ENCODE measurements at regions not wholly inside any gene's neighbourhood (a gene's known extent, or its start where the extent isn't known, plus 50 kb on each side); places are given as distances from the start of the nearest gene placed in this dataset.

GRCh38 chr16:35182943-35183550, 1723.6 kb downstream of the TP53TG3F start:
- TF ChIP-seq, protein P1, sequence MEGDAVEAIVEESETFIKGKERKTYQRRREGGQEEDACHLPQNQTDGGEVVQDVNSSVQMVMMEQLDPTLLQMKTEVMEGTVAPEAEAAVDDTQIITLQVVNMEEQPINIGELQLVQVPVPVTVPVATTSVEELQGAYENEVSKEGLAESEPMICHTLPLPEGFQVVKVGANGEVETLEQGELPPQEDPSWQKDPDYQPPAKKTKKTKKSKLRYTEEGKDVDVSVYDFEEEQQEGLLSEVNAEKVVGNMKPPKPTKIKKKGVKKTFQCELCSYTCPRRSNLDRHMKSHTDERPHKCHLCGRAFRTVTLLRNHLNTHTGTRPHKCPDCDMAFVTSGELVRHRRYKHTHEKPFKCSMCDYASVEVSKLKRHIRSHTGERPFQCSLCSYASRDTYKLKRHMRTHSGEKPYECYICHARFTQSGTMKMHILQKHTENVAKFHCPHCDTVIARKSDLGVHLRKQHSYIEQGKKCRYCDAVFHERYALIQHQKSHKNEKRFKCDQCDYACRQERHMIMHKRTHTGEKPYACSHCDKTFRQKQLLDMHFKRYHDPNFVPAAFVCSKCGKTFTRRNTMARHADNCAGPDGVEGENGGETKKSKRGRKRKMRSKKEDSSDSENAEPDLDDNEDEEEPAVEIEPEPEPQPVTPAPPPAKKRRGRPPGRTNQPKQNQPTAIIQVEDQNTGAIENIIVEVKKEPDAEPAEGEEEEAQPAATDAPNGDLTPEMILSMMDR (IDR thresholded peaks at IDR 0.05; ENCODE audit: insufficient read depth, low read length, severe bottlenecking), result no peak
- H3K4me3 ChIP-seq (ENCODE audit: low read depth, low read length), result no peak overlapping the region
- no peaks in the 10 kb centered on the region for H3K36me3 ChIP-seq (ENCODE audit: control insufficient read depth, insufficient read depth, low read length)
- H3K27me3 ChIP-seq (ENCODE audit: control insufficient read depth, insufficient read depth, low read length), result no peaks in the 10 kb centered on the region
- DNase-seq (ENCODE audit: low read depth) (no peak), FAIRE-seq (no peak)

DNA sequence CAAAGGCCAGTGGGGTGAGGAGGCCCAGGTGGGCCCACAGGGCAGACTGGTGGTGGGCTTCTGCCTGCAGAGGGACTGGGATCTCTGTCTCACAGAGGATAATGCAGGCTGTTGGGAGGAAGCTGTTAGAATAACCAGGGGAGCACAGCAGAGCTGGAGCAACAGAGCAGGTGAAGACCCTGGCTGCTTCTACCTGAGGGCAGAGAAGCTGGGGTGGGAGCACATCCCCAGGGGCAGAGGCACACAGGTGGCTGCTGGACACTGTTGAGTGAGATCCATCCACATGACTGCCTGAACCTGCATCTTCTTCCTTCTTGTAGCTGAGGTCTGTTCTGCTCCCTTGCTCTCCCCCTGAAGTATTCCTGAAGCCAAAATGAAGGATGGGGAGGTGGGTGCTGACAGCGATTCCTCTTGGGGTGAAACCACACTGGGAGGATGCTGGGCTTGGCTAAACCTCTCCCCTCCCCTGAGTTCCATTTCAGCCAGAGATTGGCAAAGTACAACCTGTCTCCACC, 1725.0 kb downstream of the TP53TG3F start:
- DNase-seq (ENCODE audit: low read depth) (no peak), FAIRE-seq (no peak)
- Histone ChIP-seq H3K36me3 (ENCODE audit: control insufficient read depth, insufficient read depth, low read length) (no peaks in the 10 kb centered on the region), H3K4me3 (ENCODE audit: low read depth, low read length) (no peak overlapping the region), H3K27me3 (ENCODE audit: control insufficient read depth, insufficient read depth, low read length) (no peaks in the 10 kb centered on the region)
- TF ChIP-seq, protein P1 (IDR thresholded peaks at IDR 0.05; ENCODE audit: insufficient read depth, low read length, severe bottlenecking), result no peak

DNA sequence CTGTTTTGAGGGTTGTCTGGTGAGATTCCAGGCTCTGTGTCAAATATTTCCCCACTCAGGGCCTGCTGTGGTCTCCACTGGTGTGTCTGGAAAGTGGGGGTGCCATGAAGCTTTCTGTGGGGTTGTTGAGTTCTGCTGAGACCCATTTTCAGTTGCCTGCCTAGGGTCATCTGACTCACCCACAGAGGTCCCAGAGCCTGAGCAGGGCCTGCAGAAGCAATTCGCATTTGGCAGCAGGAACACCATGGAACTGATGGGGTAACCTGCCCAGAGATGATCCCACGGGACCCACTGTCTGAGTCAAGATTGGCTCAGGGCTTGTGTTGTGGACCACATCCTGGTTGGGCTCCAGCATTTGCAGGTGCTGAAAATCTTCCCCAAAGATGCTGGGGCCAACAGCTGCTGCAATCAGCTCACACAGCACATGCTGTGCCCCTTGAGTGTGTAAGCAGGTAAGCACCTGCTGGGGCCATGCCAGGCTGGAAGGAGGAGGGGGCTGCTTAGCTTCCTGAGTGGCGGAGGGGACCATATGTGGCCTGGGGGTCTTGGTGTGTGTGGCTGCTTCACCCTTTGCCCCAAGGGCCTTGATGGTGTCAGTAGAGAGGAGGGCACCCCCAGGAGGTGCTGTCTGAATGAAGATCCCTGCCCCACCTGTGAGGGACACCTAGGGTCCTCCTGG, 1726.1 kb downstream of the TP53TG3F start:
- no peak for FAIRE-seq
- Histone ChIP-seq H3K27me3 (ENCODE audit: control insufficient read depth, insufficient read depth, low read length) (no peaks in the 10 kb centered on the region), H3K36me3 (ENCODE audit: control insufficient read depth, insufficient read depth, low read length) (no peaks in the 10 kb centered on the region), H3K4me3 (ENCODE audit: low read depth, low read length) (no peak overlapping the region)
- TF ChIP-seq, protein P1 (IDR thresholded peaks at IDR 0.05; ENCODE audit: insufficient read depth, low read length, severe bottlenecking), result no peak
- no peak for DNase-seq (ENCODE audit: low read depth)

DNA sequence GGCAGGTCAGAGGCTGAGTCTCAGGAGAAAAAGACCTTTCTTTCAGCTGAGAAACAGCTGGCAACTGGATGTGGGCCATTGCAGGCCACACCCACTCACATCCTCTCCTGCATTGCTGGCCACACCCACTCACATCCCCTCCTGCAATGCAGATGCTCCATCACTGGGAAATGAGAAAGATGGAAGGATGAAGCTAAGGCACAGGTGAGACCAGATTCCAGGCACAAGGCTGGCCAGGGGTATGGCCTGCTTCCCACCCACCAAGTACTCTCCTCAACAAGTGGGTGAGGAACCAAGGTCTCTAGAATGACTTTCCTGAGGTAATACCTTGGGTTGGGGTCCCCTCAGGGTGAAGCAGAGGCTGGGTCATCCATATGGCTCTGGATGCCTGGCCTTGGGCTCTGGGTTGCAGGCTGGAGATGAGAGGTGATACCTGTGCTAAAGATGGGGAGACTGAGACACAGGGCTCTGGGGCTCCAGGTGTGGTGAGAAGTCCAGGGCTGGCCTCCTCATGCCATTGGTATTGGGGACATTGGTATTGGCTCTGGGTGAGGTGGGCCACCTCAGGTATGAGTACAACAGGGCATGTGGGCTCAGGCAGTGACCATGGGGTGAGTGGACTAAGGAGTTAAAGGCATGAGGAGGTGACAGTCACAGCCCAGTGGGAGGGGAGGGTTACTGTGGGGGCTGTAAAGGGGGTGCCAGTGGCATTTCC, 1726.8 kb downstream of the TP53TG3F start:
- H3K27me3 ChIP-seq (ENCODE audit: control insufficient read depth, insufficient read depth, low read length), result no peaks in the 10 kb centered on the region
- H3K4me3 ChIP-seq (ENCODE audit: low read depth, low read length), result no peak overlapping the region
- no peak for FAIRE-seq
- DNase-seq (ENCODE audit: low read depth), result no peak
- TF ChIP-seq, protein P1 (IDR thresholded peaks at IDR 0.05; ENCODE audit: insufficient read depth, low read length, severe bottlenecking), result no peak
- H3K36me3 ChIP-seq (ENCODE audit: control insufficient read depth, insufficient read depth, low read length), result no peaks in the 10 kb centered on the region

DNA sequence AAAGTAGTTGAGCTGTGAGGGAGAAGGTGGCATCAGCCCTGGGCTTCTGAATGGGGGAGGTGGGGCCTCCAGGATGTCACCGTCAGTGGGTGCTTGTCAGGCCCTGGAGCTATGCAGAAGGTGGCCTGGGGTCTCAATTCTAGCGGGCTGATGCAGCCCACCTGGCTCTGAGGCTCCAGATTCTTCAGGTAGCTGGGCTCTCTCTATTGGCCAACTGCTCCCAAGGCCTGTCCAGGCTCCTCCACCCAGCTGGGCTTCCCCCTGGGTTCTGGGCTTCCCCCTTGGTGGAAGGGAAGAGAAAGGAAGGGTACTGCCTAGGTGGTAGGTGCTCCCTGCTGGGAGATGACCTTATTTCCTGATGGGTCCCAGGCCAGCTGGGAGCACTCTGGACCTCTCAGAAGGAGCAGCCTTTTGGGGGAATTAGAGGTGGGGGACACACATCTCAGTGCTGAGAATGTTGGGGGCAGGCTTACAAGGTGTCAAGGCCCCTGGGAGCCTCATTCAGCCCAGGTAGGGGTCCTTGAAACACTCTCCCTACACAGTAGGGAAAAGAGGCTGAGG, 1728.3 kb downstream of the TP53TG3F start:
- DNase-seq (ENCODE audit: low read depth) (no peak), FAIRE-seq (no peak)
- TF ChIP-seq, protein P1 (IDR thresholded peaks at IDR 0.05; ENCODE audit: insufficient read depth, low read length, severe bottlenecking), result no peak
- Histone ChIP-seq H3K36me3 (ENCODE audit: control insufficient read depth, insufficient read depth, low read length) (no peaks in the 10 kb centered on the region), H3K4me3 (ENCODE audit: low read depth, low read length) (no peak overlapping the region), H3K27me3 (ENCODE audit: control insufficient read depth, insufficient read depth, low read length) (no peaks in the 10 kb centered on the region)
